HG02973 (cell line): ENCODE measurements at regions not wholly inside any gene's neighbourhood (a gene's known extent, or its start where the extent isn't known, plus 50 kb on each side); places are given as distances from the start of the nearest gene placed in this dataset.

Experiments used
- ATAC-seq: cut with Tn5 transposase; IDR thresholded peaks from one replicate; pipeline ENCODE4 v1.9.1; 2021; ENCODE audit warnings: moderate library complexity; ENCODE audit not compliant: unreplicated experiment

DNA sequence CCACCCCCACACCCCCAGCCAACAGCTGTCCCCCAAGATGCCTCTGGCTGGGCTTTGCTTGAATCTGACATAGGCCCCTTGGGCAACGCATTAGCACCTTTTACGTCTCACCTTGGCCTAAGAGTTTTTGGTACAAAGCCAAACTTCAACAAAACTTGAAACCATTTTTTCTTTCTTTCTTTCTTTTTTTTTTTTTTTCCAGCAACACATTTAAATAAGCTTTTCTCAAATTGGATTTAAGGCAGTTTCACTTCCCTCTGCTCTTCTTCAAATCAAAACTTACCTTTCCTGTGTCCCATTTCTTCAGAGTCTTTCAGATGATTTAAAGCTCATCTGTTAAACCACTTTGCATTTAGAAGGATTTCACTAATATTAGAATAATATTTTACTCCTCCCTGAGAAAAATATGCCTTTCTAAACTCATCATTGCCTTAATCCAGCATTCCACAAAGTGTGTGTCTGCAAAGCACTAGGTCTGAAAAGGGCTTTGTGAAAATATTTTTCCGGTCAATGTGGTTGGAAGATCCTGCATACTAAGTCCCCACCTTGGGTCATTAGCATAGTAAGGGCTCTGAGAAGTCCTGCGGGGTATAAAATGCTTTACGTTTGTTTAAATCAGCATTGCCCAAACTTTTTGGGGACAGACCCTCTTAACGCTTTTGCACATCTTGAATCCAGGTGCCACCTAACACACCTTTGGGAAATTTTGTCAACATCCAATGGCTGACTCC, 217.0 kb downstream of the TLE3 start:
- ATAC-seq: no peak

DNA sequence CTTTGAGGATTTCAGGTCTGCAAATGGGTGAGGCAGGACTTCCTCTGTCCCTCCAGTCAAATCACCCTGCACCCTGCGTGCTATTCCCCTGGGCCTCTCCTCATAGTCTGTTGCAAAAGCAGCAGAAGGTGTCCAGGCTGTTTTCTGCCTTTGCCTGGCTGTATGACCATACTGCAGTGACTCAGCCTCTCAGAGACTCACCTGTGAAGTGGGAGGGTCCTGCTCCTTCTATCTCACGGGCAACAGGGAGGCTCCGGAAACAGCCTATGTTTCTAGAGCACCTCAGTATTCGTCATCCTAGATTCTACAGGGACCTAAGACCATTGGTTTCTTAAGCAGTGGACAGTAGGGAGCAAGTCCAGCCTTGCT, 216.4 kb downstream of the TLE3 start:
- ATAC-seq: no peak

DNA sequence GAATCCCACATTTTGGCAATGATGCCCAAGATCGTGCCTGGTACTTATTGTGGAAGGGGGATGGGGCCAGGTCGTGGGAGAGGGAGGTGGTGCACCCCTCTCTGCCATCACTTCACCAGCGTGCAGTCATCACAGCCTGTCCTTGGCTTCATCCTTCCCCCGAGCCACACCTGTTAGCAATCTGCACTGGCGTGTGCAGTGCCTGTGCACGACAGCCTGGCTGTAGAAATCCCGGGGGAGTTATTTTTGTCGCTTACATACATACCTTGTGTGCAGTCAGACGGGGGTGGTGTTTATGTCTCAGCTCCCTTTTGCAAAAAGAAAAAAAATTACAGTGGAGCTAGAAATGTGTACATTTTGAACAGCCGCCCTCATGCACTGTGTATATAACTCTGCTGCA, 216.0 kb downstream of the TLE3 start:
- no peak for ATAC-seq

DNA sequence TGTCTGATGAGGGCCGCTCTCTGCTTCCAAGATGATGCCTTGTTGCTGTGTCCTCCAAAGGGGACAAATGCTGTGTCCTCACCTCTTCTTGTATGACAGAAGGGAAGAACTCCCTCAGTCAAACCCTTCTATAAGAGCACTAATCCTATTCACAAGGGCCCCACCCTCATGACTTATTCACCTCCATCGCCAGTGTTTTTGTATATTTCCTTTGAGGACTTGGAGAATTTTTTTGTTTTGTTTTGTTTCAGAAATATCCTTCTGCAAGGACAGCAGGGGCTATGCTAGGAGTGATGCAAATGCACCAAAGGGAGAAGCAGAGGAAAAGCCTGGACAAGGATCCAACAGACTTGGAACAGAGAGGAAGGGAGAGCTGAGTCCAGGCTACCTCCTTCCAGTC, 214.4 kb downstream of the TLE3 start:
- no peak for ATAC-seq

DNA sequence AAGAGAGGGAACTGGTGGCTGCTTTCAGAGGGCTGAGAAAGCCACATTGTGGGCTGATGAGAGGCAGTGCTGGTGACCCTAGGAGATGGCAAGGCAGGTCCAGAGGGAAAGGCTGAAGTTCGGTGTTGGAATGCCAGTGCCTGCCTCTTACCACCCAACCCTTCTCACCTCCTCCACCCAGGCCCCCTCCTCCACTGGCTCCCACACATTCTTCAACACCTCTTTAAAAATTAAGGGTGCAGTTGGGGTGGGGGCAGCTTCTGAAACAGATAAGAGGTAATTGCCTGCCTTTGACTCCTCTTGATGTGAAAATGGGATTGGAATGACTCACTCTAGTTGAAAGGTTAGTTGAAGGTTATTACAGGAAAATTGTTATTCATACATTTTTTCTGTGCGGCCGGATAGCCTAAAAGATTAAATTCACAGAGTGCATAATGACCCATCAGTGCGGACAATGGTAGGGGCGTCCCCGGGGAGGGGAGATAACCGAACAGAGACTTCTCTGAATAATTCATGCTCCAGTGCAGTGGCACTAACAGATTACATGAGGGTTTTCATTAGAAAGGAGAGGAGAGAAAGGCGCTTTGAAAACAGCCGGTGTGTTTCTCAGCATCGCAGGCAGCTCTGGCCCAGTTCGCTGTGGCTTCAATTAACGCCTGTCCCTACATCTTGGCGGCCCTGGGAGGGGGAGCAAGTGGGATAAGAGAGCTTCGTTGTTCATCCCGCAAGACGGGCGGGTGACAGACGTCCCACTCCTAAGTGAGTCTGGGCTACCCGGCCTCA, 212.4 kb downstream of the TLE3 start:
- ATAC-seq: no peak

DNA sequence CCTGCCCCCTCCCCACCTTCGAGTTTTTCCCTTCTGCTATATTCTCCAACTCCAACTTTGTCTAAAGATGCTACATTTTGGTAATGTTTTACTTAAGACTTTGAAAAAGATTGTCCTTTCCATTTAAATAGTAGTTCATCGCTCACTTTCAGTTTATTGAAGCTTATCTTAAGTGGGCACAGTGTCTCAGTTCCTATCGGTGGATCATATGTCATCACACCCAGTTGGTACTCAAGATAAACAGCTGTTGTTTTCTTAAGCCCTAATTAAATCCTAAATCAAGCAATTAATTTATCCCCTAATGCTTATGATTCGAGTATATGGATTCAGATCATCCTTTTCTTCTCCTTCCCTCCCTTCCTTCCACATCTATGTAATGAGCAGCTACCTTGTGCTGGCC, 210.7 kb downstream of the TLE3 start:
- ATAC-seq: no peak

DNA sequence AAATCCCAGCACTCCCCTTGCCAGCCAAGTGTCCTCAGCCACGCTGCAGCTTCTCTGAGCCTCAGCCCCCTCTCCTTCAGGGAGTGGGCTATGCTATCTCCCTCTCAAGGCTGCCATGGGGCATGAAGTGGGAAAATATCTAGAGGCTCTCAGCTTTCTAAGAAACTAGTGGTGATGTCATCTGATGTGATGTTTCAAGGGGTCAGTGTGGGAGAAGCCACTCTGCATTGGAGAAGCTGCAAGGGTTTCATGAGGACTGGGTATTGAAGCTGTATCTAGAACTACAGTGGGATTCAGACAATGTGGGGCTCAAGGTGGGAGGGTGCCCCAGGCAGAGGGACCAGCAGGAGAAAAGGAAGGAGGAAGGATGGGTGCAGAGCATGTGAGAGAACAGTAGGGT, 210.2 kb downstream of the TLE3 start:
- no peak for ATAC-seq

DNA sequence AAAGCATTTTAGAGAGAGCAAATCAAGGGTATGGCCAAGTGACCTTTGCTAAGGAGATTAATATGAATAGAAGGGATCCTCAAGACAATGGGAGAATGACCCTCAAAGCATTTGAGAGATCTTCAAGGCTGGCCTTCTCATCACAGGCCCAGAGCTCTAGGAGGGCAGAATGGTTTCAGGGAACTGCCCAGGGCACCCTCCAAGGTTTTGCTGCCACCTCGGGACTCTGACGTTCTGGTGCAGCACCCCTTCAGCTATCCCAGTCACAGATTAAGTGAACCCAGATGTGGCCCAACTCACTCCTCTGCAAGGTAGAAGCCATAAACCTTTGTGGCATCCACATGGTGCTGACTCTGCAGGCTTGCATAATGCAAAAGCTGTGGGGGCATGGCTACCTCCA, 209.3 kb downstream of the TLE3 start:
- no peak for ATAC-seq

DNA sequence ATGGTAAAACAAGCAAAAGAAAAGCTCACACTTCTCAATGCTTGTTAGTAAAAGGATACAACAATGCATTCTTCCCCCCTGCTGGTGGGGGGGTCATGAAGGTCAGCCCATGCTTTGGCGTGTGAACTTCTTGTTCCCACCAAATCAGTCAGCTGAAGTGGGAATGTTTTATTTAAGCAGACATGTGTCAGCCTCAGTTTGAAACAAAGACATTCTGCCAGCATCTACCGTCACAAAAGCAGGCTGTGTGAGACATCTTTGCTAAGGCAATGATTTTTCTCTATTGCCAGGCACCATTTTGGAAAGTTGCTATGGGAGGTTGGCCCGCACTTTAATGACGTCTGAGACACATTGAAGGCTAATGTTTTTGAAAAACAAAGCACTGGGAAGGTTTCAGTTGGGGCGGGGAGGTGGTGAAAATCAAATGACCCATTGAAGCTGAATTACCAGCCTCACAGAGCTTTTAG, 206.6 kb downstream of the TLE3 start:
- ATAC-seq: no peak

DNA sequence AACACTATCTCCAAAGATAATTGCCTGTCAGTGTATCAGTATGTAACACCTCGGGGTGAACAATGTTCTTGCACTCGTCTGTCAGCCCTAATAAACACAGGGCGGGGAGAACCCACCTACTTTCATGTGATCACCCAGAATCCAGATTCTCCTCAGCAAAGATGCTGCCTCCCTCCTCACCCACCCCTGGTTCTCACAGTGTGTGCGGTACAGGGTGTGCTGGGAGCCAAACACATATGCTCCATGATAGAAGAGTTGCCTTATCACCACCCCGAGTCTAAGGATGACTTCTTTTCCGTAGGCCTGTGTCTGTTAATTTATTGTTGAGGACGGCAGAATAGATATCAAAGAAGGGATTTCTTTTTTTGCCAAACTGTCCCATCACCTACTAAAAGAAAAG, 206.1 kb downstream of the TLE3 start:
- no peak for ATAC-seq

DNA sequence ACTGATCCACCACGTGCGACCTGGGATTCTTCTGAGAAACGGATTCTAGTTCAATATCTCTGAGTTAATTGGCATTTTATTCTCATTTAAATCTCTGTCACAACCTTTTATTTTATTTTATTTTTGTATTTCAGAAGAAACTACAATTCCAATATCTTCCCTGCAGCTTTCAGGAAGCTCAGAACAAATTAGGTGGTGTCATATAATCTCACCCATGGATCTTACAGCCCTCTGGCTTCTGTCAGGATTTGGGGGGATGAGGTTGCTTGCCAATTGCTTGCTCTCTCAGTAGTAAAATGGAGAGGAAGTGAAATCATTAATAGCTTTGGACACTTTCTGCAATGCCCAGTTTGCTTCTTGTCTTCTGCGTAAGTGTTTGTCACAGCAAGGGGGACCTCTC, 205.4 kb downstream of the TLE3 start:
- ATAC-seq: no peak

DNA sequence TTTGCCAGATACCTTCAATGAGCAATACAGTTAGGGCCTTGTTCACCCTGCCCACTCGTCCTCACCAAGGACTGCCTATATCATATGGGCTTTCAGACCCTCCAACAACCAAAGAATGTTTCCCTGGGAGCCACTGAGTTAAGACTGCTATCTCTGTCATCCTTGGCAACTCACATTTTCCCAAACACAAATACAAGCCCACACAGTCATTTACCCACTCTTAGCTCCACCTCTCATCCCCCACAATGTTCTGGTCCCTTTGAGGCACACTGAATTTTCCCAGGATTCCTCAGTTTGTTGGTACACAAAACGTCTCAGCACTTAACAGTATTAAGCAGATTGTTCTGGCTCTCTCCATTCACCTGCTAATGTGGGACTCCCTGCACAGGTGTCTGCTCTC, 204.6 kb downstream of the TLE3 start:
- no peak for ATAC-seq

DNA sequence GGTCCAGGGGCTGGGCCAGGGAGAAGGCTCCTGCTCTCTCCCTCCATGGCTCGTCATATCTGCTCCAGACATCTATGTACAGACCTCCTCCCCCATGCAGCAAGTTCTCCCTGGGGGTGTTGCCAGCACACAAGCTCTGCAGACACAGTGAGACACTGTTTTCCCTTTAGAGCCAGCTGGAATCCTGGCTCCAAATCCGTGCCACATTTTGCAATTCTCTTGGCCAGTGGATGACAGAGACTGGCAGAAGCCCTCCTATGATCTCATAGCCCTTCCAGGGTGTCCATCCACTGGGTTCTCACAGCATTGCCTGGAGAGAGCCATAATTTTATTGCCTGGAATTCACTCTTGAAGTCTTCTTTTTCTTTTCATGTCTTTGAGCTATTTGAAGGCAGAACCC, 203.9 kb downstream of the TLE3 start:
- ATAC-seq: no peak

DNA sequence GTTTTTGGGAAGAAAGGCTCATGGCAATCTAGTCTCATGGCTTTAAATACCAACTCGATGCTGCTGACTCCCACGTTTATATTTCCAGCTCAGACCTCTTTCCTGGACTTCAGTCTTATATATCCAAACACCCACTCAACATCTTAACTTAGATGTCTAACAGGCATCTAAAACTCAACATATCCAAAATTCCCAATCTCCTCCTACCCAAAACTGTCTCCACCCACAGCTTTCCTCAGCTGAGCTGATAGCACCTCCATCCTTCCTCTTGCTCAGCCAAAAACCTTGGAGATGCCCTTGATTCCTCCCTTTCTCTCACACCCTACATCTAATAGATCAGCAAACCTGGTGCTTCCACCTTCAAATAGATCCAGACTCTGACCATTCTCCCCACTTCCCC, 202.5 kb downstream of the TLE3 start:
- no peak for ATAC-seq

DNA sequence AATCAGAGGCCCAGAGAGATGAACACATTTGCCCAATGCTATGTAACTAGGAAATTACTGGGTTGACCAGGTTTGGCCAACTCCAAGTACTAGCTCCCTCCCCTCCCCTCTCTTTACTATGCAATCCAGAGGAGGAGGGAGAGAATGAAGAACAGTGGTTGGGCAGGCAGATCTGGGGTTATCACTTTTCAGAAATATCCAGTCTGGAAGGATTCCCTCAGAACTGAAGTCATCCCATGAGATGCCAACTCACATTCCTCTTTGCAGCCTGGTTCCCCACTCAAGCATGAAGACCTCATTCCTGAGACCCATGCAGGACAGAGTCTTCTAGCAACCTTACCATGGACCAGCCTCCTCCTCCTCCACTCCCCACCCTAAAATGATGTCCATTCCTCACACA, 201.1 kb downstream of the TLE3 start:
- no peak for ATAC-seq

DNA sequence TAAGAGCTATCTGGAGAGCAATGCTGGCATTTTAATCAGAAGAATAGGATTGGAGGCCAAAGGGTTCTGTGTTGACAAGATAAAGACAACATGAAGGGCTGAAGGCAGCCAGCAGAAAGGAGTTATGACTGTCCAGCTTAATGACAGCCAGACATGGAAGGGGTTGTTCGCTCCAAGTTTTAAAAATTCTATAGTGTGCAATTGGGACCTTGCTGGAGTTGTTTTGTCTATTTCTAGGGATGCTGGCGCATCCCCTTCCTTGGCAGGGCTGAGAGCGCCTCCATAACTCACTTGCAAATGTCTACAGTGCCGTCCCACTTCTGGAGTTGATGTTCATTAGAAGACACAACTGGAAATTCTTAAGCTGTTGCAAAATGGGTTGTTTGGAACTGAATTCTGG, 200.7 kb downstream of the TLE3 start:
- ATAC-seq: no peak

DNA sequence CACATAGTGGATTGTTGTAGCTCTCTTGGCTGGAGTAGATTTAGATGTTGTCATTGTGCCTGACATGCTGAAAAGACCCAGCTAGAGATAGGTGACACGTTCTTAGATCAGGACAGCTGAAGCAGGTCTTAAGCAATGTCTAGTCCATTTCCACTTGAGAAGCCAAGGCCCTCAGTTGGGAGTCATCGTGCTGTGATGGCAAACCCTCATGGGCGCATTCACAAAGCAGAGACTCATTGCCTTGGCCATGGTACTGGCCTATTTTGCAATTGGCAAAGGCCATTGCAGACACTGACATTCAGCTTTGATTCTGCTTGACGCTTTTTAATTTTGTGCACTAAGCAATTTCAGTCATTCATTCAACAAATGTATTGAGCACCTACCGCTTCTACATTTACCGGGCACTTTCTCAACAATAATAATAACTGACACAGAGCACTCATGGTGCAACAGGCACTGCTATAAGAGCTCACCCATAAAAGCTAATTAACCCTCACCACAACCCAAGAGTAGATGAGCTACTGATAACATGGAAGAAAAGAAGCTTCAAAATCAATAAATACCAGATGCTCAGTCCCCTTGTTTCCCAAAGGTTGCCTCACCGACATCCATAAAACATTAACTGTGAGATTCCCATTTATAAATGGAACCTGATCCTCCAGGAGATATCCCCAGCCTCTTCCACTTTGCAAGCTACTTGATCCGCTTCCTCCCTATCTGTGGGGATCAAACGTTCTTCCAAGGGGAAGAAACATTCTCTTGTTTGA, 200.1 kb downstream of the TLE3 start:
- ATAC-seq: no peak

DNA sequence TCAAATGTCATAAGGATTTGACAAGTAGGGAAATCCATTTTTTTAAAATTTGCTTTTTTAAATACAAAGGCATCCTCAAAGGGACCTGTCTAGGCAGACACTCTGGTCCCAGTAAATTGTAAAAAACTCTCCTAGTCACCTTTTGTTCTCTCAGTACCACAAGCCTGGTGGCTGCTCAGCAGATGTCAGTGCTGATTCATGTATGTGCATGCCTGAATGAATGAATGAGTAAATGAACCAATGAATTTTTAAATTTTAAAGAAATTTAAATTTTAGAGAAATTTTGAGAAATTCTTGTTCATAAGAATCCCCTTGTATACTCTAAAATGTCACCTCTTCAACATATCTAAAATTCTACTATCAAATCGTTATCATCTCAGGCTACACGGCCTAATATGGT, 199.5 kb downstream of the TLE3 start:
- ATAC-seq: no peak

DNA sequence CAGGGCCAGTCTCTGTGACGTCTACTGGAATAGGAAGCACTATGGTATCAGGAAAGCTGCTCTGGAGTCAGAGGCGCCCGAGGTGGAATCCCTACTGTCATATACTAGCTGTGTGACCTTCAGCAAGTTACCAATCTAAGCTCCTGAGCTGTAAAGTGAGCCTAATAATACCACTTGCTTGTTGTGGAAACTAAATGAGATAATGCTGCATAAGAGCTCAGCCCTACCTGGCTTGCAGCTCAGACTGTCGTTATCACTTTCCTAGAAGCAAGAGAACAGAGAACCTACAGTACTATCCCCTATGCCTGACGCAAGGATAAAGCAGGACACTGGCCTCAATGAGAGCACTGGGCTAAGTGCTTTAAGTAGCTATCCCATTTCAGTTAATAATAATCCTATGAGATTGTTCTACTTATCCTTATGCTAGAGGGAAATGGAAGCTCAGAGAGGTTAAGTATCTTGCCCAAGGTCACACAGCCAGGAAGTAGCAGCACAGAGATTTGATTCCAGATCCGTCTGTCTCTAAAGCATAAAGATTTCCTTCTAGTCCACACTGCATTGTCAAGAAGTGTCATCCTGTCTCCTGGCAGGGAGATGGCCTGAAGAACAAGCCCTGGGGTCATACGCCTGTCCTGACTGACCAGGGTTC, 195.2 kb downstream of the TLE3 start:
- ATAC-seq: no peak

DNA sequence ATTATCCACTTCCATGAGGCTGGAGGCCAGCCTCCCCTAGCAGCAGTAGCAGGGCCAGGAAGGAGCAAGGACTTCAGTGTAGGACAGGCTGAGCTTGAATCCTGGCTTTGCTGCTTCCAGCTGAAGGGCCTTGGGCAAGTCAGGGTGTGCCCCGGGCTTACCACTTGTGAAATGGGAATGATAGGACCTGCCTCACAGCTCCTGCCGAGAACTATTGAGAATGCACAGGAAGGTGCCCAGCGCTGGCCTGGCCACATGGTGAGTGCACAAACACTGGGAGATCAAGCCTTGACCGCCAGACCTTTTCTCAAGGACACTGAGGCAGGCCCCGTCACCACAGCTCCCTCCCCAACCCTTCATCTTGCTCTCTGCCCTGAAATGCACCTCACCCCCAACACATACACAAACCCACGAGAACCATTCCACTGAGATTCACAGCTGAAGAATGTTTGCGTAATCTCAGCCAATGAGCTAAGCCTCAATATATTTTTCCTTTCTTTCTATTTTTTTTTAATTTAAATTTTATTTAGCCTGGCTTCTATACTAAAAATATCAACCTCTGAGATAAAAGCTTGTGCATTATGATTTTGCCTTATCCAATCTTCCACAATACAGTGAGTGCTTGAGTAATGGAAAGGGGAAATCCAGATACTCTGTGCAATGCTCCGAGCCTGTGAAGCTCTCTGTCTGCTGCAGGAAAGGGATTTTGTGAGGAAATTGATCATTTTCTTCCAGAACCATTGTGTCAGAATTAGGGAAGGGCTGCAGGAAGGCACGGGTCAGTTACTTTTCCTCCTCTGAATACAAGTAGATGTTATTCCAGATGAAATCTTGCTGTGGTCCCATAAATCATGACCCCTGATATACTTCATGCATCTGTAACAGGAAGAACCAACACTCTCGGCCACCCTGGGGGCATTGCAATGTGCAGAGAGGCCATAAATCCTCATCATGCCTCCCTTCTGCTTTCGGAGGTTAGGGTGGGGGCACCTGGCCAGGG, 193.9 kb downstream of the TLE3 start:
- ATAC-seq: no peak
